NB4 (cell line): ENCODE measurements at regions not wholly inside any gene's neighbourhood (a gene's known extent, or its start where the extent isn't known, plus 50 kb on each side); places are given as distances from the start of the nearest gene placed in this dataset.

ENCODE experiments used
- DNase-seq: peaks from one replicate; pipeline ENCODE4 v3.0.0; 2010; ENCODE audit warnings: low read depth
- H3K4me3 ChIP-seq: one replicate; pipeline ENCODE4 v1.5.1; 2011; ENCODE audit warnings: mild to moderate bottlenecking, low read depth, low read length, moderate library complexity
- MYC ChIP-seq: IDR thresholded peaks from 2 replicates; pipeline ENCODE4 v1.6.1; 2011; ENCODE audit warnings: low read depth, low read length
- POLR2A ChIP-seq: IDR thresholded peaks from 2 replicates; pipeline ENCODE4 v1.6.1; 2011; ENCODE audit warnings: mild to moderate bottlenecking; ENCODE audit not compliant: insufficient read length; ENCODE audit errors: extremely low read depth
- TF ChIP-seq, protein P1 (sequence below): IDR thresholded peaks from 2 replicates; pipeline ENCODE4 v1.6.1; 2011; ENCODE audit warnings: low read depth, low read length
- TF ChIP-seq, protein P2 (sequence below): IDR thresholded peaks from one replicate; pipeline ENCODE4 v1.5.1; 2012; ENCODE audit warnings: low read depth, low read length

DNA sequence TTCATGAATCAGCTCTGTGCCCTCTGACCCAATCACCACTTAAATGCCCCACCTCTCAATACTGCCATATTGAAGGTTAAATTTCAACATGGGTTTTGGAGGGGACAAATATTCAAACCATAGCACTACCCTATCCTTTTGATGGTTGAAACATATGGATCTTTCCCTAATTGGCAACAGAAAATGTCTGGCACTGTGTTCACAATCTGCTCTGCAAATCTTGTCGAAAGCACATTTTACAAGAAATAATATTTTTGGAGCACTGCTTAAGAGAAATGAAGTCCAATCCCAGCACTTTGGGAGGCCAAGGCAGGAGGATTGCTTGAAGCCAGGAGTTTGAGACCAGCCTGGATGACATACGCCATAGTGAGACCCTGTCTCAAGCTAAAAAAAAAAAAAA lies 130.6 kb upstream of the FAM9C start:
- DNase-seq, result no peak
- TF ChIP-seq, protein P1, sequence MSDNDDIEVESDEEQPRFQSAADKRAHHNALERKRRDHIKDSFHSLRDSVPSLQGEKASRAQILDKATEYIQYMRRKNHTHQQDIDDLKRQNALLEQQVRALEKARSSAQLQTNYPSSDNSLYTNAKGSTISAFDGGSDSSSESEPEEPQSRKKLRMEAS, result no peak
- TF ChIP-seq, protein P2, sequence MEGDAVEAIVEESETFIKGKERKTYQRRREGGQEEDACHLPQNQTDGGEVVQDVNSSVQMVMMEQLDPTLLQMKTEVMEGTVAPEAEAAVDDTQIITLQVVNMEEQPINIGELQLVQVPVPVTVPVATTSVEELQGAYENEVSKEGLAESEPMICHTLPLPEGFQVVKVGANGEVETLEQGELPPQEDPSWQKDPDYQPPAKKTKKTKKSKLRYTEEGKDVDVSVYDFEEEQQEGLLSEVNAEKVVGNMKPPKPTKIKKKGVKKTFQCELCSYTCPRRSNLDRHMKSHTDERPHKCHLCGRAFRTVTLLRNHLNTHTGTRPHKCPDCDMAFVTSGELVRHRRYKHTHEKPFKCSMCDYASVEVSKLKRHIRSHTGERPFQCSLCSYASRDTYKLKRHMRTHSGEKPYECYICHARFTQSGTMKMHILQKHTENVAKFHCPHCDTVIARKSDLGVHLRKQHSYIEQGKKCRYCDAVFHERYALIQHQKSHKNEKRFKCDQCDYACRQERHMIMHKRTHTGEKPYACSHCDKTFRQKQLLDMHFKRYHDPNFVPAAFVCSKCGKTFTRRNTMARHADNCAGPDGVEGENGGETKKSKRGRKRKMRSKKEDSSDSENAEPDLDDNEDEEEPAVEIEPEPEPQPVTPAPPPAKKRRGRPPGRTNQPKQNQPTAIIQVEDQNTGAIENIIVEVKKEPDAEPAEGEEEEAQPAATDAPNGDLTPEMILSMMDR, result no peak
- no peak for TF ChIP-seq MYC
- TF ChIP-seq POLR2A, result no peak
- no peak overlapping the region for H3K4me3 ChIP-seq

DNA sequence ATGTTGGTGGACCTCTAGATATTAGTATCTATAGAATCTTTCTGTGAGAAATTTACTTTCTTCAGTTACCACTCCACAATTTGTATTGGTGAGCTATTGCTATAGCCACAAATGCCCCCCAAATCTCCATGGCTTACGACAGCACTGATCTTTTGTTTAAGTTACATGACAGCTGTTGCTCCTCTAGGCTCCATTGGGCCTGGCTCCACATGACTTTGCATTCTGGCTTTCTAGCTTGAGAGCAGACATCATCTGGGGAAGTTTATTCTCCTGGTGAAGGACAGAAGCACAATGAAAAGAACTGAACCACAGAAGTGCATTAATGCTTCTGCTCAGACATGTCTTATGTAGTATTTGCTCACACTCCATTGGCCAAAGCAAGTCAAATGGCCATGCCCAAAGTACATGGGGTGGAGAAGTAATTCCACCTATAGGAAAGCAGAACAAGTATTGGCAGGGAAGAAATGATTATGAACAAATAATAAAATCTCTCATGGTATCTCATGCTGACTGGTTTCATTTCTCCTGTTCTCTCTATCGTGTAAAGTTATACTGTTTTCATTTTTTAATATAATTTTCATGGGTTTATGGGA lies 126.6 kb upstream of the FAM9C start:
- TF ChIP-seq POLR2A (no peak), MYC (no peak)
- TF ChIP-seq, protein P1, result no peak
- TF ChIP-seq, protein P2, result no peak
- DNase-seq, result no peak
- H3K4me3 ChIP-seq, result no peak overlapping the region

DNA sequence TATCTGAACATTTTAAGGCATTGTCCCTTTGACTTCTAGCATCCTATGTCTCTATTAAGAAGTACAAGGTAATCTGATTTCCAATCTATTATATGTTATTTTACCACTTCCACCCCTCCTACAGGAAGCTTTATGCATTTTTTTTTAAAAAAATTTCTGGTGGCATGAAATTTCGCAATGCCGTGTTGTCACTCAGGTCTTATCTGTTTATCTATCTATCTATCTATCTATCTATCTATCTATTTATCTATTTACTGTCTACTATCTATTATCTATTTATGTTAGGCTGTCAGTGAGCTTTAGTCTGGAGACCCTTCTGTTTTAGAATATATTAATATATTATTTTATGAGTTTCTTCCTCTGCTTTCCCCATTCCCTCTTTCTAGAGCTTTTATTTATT lies 125.3 kb upstream of the FAM9C start:
- TF ChIP-seq POLR2A (no peak), MYC (no peak)
- TF ChIP-seq, protein P2, result no peak
- TF ChIP-seq, protein P1, result no peak
- DNase-seq, result no peak
- H3K4me3 ChIP-seq, result no peak overlapping the region

DNA sequence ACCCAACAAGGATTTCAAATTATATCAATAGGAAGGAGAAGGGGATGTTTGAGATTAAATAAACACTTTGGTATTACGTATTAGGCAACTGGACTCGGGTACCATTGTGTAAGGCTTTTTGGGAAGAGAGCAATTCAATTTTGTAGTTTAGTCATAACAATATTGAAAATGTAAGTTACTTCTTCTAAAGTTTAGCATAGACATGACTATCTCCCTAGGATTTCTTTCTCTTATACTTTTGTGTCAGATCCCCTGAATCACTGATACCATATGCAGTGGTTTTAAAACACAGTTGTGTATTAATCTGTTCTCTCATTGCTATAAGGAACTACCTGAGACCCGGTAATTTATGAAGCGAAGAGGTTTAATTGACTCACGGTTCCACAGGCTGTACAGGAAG lies 123.8 kb upstream of the FAM9C start:
- no peak overlapping the region for H3K4me3 ChIP-seq
- TF ChIP-seq MYC, result no peak
- DNase-seq, result no peak

DNA sequence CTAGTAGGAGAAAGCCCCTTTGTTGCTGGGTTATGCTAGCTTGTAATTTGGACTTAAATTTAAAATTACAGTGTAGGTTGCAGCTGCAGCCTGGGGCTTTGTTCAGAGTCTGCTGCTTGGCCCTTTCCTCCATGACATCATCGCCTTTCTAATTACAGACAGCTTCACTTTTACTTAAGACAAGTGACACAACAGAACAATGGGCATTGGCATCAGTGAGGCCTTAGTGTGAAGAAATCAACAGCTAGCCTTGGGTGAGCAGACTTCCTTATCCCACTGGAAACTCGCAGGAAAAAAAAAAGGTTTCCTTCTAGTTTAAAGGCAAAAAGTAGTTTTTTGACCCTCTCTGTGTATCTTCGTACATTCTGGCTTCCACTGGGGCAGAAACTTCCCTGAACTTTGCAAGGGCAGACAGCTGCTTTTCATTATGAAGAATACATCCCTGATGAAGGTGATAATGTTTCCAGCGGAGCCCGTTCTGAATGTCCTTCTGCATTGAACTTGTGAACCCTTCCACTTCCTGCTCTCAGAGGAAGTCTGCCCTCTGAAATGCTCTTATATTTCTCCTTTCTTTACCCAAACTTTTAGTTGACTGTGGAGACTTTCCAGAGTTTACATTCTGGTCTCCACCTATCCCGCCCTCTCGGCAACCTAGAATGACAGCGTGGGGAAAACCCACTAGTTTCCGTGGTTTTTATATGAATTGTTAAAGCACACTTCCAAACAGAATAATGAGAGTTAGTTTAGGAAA lies 123.2 kb upstream of the FAM9C start:
- no peak overlapping the region for H3K4me3 ChIP-seq
- DNase-seq, result peak; percentile 16
- TF ChIP-seq, protein P2, result no peak
- TF ChIP-seq MYC, result no peak

DNA sequence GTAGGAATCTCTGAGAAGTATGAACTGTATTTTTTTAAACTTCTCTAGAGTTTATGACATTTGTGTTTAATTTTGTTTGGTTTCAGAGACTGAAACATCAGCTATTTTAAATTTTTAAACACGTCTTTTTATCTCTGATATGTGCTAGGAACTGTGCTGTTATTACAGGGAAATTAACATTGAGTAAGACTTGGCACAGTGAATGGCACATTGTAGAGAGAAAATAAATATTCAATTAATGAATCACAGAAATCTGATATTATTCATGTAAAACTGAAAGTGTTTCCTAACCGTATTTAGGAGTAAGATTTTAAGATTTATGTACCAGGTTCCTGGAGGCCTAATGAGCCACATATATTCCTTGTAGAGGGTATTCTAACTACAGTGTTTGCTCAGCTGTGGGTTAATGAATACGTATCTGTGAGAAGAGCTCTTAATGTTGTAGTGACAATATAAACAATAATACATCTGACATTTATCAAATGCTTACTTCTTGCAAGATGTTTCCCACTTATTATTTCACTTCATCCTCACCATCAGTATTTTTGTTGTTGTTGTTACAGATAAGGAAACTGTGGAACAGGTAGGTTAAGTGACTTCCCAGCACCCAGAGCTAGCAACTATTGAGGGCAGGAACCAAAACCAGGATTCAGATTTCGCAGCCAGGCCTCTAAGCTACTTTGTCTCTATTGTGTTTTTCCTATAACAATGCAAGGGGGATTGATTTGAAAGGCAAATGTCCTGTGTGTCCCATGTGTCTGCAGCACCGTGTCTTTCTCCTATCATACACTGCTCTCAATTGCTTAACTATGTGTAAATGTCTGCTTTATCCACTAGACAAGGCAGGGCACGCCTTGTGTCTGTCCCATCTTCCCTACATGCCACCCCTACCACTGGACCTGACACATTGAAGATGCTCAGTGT lies 121.1 kb upstream of the FAM9C start:
- DNase-seq, result no peak
- no peak for TF ChIP-seq MYC
- TF ChIP-seq POLR2A, result no peak
- TF ChIP-seq, protein P2, result no peak
- TF ChIP-seq, protein P1, result no peak
- H3K4me3 ChIP-seq, result no peak overlapping the region
